Uterus (tissue), 2 donors: ENCODE measurements at regions not wholly inside any gene's neighbourhood (a gene's known extent, or its start where the extent isn't known, plus 50 kb on each side); places are given as distances from the start of the nearest gene placed in this dataset.

Source experiments
- CTCF ChIP-seq, 4 experiments: fragments of 200-600 bp in 2 of 4; fragments of 450-650 bp in 2 of 4; sonication (generic) in 2 of 4; IDR thresholded peaks; one replicate each; pipeline ENCODE4 v1.5.1; 2016 to 2019; ENCODE audit warnings: antibody characterized with exemption in 4 of 4, mild to moderate bottlenecking in 2 of 4, moderate library complexity in 1 of 4
- POLR2A ChIP-seq, 2 donors: fragments of 450-650 bp; IDR thresholded peaks; one replicate each; pipeline ENCODE4 v1.6.1; 2016; ENCODE audit warnings: antibody characterized with exemption in 2 of 2, mild to moderate bottlenecking in 1 of 2, moderate library complexity in 1 of 2

DNA sequence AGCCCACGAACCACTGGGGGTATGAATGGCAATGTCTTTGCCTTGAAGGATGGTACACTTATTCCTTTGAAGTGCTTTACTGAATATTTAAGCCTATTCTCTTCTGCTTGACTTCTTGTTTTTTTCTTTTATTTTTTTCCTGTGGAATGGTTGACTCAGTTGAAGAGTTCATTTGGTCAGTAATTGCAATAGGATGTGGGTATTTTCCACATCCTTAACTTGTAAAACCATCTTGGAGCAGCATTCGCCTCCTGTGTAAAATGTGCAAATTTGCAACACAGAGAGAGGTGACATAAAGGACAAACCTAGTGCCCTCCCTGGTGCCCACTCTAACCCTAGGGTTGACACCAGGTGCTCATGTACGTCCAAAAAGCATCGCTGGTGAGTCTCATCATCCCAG lies 347.0 kb downstream of the GATA3 start:
- TF ChIP-seq CTCF (IDR thresholded peaks at IDR 0.05) (no peak), POLR2A (IDR thresholded peaks at IDR 0.05) (no peak)
